ENCODE measurements at regions not wholly inside any gene's neighbourhood (a gene's known extent, or its start where the extent isn't known, plus 50 kb on each side); places are given as distances from the start of the nearest gene placed in this dataset.

DNA sequence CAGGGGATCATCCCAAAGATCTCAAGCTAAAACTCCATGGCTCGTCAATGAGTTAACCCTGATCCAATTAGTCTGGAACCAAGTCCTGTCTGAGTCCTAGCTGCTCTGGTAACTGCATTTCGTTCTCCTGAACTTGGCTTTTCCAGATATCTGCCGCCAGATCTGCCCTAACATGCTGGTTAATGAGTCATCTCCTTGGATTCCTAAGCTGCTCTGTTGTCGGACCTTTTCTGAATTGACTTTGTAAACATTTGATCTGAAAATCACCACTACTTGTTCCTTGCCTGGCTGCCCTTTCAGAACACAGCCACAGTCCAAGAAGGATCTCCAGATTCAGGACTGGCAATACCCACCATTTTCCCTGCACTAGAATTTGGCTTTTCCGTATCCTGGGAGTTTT lies 473.0 kb downstream of the ZSWIM6 start:
- H3K9ac ChIP-seq (ENCODE audit: low read depth in 1 of 2, low read length in 2 of 2): no peak overlapping the region
- TF ChIP-seq NR2F2 (IDR thresholded peaks at IDR 0.05): no peak
- no peak for TF ChIP-seq CTCF (IDR thresholded peaks at IDR 0.05; ENCODE audit: low read depth, low read length, missing input control)
- TF ChIP-seq, protein P1, sequence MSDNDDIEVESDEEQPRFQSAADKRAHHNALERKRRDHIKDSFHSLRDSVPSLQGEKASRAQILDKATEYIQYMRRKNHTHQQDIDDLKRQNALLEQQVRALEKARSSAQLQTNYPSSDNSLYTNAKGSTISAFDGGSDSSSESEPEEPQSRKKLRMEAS (IDR thresholded peaks at IDR 0.05): no peak

DNA sequence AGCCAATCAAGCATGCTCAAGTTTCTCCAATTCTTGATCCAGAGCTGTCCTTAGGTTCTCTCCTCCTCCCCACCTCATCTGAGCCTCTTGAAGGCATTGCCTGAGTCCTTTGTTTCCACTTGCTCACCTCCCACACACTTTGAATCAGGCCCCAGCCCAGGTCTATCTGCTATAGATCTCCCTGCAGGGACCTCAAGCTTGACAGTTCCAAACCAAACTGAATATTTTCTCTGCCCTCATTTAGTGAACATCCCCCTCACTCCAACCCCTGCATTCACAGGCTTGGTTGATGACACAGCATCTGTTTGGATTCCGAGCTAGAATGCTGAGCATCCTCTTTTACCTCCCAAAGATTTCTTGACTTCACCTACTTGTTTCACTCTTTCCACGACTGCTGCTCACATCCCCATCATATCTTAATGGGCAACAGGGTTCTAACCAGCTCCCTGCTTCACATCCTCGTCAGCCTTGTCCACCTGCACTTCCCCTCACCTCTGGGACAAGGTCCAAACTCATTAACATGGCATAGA lies 474.5 kb downstream of the ZSWIM6 start:
- no peaks in the 10 kb centered on the region for H3K9me3 ChIP-seq (ENCODE audit: control insufficient read depth in 4 of 4, low read length in 3 of 4)
- no peak overlapping the region for H3K9ac ChIP-seq (ENCODE audit: low read depth in 1 of 2, low read length in 2 of 2)
- no peaks in the 10 kb centered on the region for H3K27me3 ChIP-seq (ENCODE audit: control insufficient read depth in 4 of 4, insufficient read depth in 4 of 4, low read length in 3 of 4)
- no peaks in the 10 kb centered on the region for H3K36me3 ChIP-seq (ENCODE audit: control insufficient read depth in 4 of 4, insufficient read depth in 3 of 4, low read depth in 1 of 4, low read length in 3 of 4)
- H3K4me3 ChIP-seq (ENCODE audit: low read depth in 1 of 3, low read length in 3 of 3): no peak overlapping the region
- no peak for TF ChIP-seq RAD21 (IDR thresholded peaks at IDR 0.05)
- DNase-seq (ENCODE audit: low spot score): no peak
- WGBS: 84% methylated on average over 3 of the region's 3 CpGs
- no peaks in the 10 kb centered on the region for H3K4me1 ChIP-seq (ENCODE audit: control insufficient read depth in 4 of 4, insufficient read depth in 4 of 4, low read length in 3 of 4)
- no peak overlapping the region for H3K27ac ChIP-seq (ENCODE audit: low read depth in 1 of 2, low read length in 2 of 2)

More for the DNA sequence above, 473.0 kb downstream of the ZSWIM6 start:
- WGBS: 73% methylated on average over 5 of the region's 5 CpGs
- Histone ChIP-seq H3K27me3 (ENCODE audit: control insufficient read depth in 4 of 4, insufficient read depth in 4 of 4, low read length in 3 of 4) (no peaks in the 10 kb centered on the region), H3K27ac (ENCODE audit: low read depth in 1 of 2, low read length in 2 of 2) (no peak overlapping the region), H3K4me3 (ENCODE audit: low read depth in 1 of 3, low read length in 3 of 3) (no peak overlapping the region), H3K9me3 (ENCODE audit: control insufficient read depth in 4 of 4, low read length in 3 of 4) (no peaks in the 10 kb centered on the region), H3K4me1 (ENCODE audit: control insufficient read depth in 4 of 4, insufficient read depth in 4 of 4, low read length in 3 of 4) (peaks cover 0 to 6% (median 0%) of the 10 kb centered on the region in 4 donors), H3K36me3 (ENCODE audit: control insufficient read depth in 4 of 4, insufficient read depth in 3 of 4, low read depth in 1 of 4, low read length in 3 of 4) (no peaks in the 10 kb centered on the region)
- DNase-seq (ENCODE audit: low spot score): no peak

DNA sequence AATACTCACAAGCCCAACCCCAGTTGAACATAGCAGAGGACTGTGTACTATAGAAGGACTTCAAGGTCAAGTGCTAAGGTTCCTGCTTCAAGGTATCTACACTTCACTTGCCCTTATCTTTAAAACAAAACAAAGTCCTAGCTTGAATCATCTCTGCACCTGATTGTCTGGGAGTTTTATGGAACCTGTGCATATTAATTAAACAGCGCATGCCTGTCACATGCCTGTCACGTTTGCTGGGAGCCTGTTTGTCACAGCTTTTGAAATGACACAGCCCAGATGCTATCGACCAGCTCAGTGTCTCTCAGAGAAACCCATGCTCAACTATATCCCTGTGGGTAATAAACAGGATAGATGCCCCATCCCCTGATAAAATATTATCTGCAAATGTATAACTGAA lies 476.0 kb downstream of the ZSWIM6 start:
- TF ChIP-seq FOXA1 (IDR thresholded peaks at IDR 0.05): no peak
- TF ChIP-seq, protein P1 (IDR thresholded peaks at IDR 0.05): no peak
- no peak for TF ChIP-seq HNF4A (conservative IDR thresholded peaks at IDR 0.05)
- no peak for TF ChIP-seq NR2F2 (IDR thresholded peaks at IDR 0.05)
- TF ChIP-seq JUND (IDR thresholded peaks at IDR 0.05): no peak
- TF ChIP-seq RAD21 (IDR thresholded peaks at IDR 0.05): no peak
- TF ChIP-seq REST (IDR thresholded peaks at IDR 0.05): no peak
- no peak for TF ChIP-seq GABPA (IDR thresholded peaks at IDR 0.05 in 1 of 2, conservative IDR thresholded peaks at IDR 0.05 in 1 of 2)
- no peak for TF ChIP-seq FOXA2 (IDR thresholded peaks at IDR 0.05)
- TF ChIP-seq, protein P2, sequence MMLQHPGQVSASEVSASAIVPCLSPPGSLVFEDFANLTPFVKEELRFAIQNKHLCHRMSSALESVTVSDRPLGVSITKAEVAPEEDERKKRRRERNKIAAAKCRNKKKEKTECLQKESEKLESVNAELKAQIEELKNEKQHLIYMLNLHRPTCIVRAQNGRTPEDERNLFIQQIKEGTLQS (IDR thresholded peaks at IDR 0.05): no peak
- TF ChIP-seq CTCF (IDR thresholded peaks at IDR 0.05; ENCODE audit: low read depth, low read length, missing input control): no peak
- TF ChIP-seq SP1 (IDR thresholded peaks at IDR 0.05): no peak
- no peak for TF ChIP-seq HNF4G (IDR thresholded peaks at IDR 0.05)
- TF ChIP-seq ZBTB33 (IDR thresholded peaks at IDR 0.05): no peak
- TF ChIP-seq RXRA (IDR thresholded peaks at IDR 0.05): no peak
- no peak for TF ChIP-seq EGR1 (IDR thresholded peaks at IDR 0.05; ENCODE audit: low read depth in 2 of 2)
- no peak for TF ChIP-seq TAF1 (conservative IDR thresholded peaks at IDR 0.05)
- WGBS: 80% methylated on average over 3 of the region's 3 CpGs

More for the DNA sequence above, 476.0 kb downstream of the ZSWIM6 start:
- no peak for DNase-seq (ENCODE audit: low spot score)
- Histone ChIP-seq H3K9ac (ENCODE audit: low read depth in 1 of 2, low read length in 2 of 2) (no peak overlapping the region), H3K4me3 (ENCODE audit: low read depth in 1 of 3, low read length in 3 of 3) (no peak overlapping the region), H3K36me3 (ENCODE audit: control insufficient read depth in 4 of 4, insufficient read depth in 3 of 4, low read depth in 1 of 4, low read length in 3 of 4) (no peaks in the 10 kb centered on the region), H3K9me3 (ENCODE audit: control insufficient read depth in 4 of 4, low read length in 3 of 4) (no peaks in the 10 kb centered on the region), H3K27ac (ENCODE audit: low read depth in 1 of 2, low read length in 2 of 2) (no peak overlapping the region), H3K4me1 (ENCODE audit: control insufficient read depth in 4 of 4, insufficient read depth in 4 of 4, low read length in 3 of 4) (no peaks in the 10 kb centered on the region), H3K27me3 (ENCODE audit: control insufficient read depth in 4 of 4, insufficient read depth in 4 of 4, low read length in 3 of 4) (no peaks in the 10 kb centered on the region)
